Esophagus squamous epithelium (tissue), 4 donors: ENCODE measurements at regions not wholly inside any gene's neighbourhood (a gene's known extent, or its start where the extent isn't known, plus 50 kb on each side); places are given as distances from the start of the nearest gene placed in this dataset.

ENCODE experiments used
- CTCF ChIP-seq, 6 experiments: fragments of 450-650 bp in 4 of 6; fragments of 200-600 bp in 2 of 6; sonication (generic) in 2 of 6; IDR thresholded peaks; one replicate each; pipeline ENCODE4 v1.5.1; 2016 to 2019; ENCODE audit warnings: antibody characterized with exemption in 6 of 6, mild to moderate bottlenecking in 4 of 6, moderate library complexity in 4 of 6
- POLR2A ChIP-seq, 4 donors: fragments of 450-650 bp; IDR thresholded peaks; one replicate each; pipeline ENCODE4 v1.6.1; 2017; ENCODE audit warnings: antibody characterized with exemption in 4 of 4, mild to moderate bottlenecking in 4 of 4, moderate library complexity in 3 of 4

- no peak for TF ChIP-seq POLR2A (IDR thresholded peaks at IDR 0.05)
- no peak for TF ChIP-seq CTCF (IDR thresholded peaks at IDR 0.05)
Observed at GRCh38 chr9:79195879-79196278, 375.9 kb upstream of the TLE4 start.
